Transverse colon (tissue), 4 donors: ENCODE measurements at regions not wholly inside any gene's neighbourhood (a gene's known extent, or its start where the extent isn't known, plus 50 kb on each side); places are given as distances from the start of the nearest gene placed in this dataset.

Experiments used
- DNase-seq: peaks from one replicate; pipeline ENCODE4 v3.0.0-alpha.2; 2019
- H3K27ac ChIP-seq, 4 donors: fragments of 200-600 bp; sonication (generic); 2 replicates each; pipeline ENCODE4 v1.5.1; 2016 to 2018; ENCODE audit warnings: inconsistent platforms in 4 of 4
- H3K27me3 ChIP-seq: fragments of 200-600 bp; sonication (generic); 2 replicates; pipeline ENCODE4 v1.5.1; 2017; ENCODE audit warnings: inconsistent platforms
- H3K36me3 ChIP-seq, 4 donors: fragments of 200-600 bp; sonication (generic); 2 replicates each; pipeline ENCODE4 v1.5.1; 2017 to 2019; ENCODE audit warnings: inconsistent platforms in 4 of 4
- H3K4me1 ChIP-seq, 4 donors: fragments of 200-600 bp; sonication (generic); 2 replicates each; pipeline ENCODE4 v1.5.1; 2017 to 2020; ENCODE audit warnings: inconsistent platforms in 4 of 4
- H3K4me3 ChIP-seq, 4 donors: fragments of 200-600 bp; sonication (generic); 1 replicate in 1 of 4; 2 replicates in 3 of 4; pipeline versions ENCODE4 v1.5.1 to v1.6.1; 2017 to 2019; ENCODE audit warnings: inconsistent platforms in 4 of 4
- H3K9me3 ChIP-seq, 2 donors: fragments of 200-600 bp; sonication (generic); 2 replicates each; pipeline ENCODE4 v1.5.1; 2017 to 2019; ENCODE audit warnings: inconsistent platforms in 2 of 2
- CTCF ChIP-seq, 5 experiments: fragments of 200-600 bp in 3 of 5; fragments of 450-650 bp in 2 of 5; sonication (generic) in 3 of 5; IDR thresholded peaks; 1 replicate in 2 of 5; 2 replicates in 3 of 5; pipeline ENCODE4 v1.5.1; 2016 to 2017; ENCODE audit warnings: antibody characterized with exemption in 5 of 5, inconsistent platforms in 3 of 5, mild to moderate bottlenecking in 2 of 5, moderate library complexity in 1 of 5
- EP300 ChIP-seq: sonication (generic); formaldehyde crosslinking; IDR thresholded peaks from one replicate; pipeline ENCODE4 v1.6.1; 2017; ENCODE audit warnings: antibody characterized with exemption, low read depth
- POLR2A ChIP-seq: fragments of 450-650 bp; IDR thresholded peaks from one replicate; pipeline ENCODE4 v1.6.1; 2016; ENCODE audit warnings: antibody characterized with exemption, mild to moderate bottlenecking, moderate library complexity
- POLR2AphosphoS5 ChIP-seq, 3 donors: sonication (generic); formaldehyde crosslinking; IDR thresholded peaks; one replicate each; pipeline ENCODE4 v1.6.1; 2016; ENCODE audit warnings: antibody characterized with exemption in 3 of 3
- WGBS, 2 donors: methylation state at CpG; one replicate each; pipeline ENCODE4 v1.1.5; 2018; ENCODE audit warnings: low coverage in 1 of 2; 5-methylcytosine and 5-hydroxymethylcytosine counted together
- in situ Hi-C, 4 donors: fragments of 200-750 bp; cut with MboI; loops; one replicate each; pipeline versions ENCODE4 v1.15.0 to v1.15.1; 2017; ENCODE audit warnings: low sequenced_read_pairs in 3 of 4, low pct_ligation_motif_present in 1 of 4, low pct_unique_long_range_greater_than_20kb in 1 of 4
- intact Hi-C: fragments of 100-400 bp; cut with DNase I; formaldehyde crosslinking; loops from one replicate; pipeline ENCODE4 v1.15.1; 2023; ENCODE audit warnings: low total_unique reads

GRCh38 chr17:52213451-52213850, 54.9 kb upstream of the CA10 start:
- in situ Hi-C loops (no loop called here), intact Hi-C loops (no loop called here)
- H3K9me3 ChIP-seq = no peaks in the 10 kb centered on the region
- H3K27ac ChIP-seq = no peak overlapping the region
- H3K36me3 ChIP-seq = no peaks in the 10 kb centered on the region
- H3K4me1 ChIP-seq = no peaks in the 10 kb centered on the region
- TF ChIP-seq EP300 (no peak), POLR2AphosphoS5 (IDR thresholded peaks at IDR 0.05) (no peak), POLR2A (no peak)
- H3K4me3 ChIP-seq = no peak overlapping the region
- 44 to 56% methylated on average over 3 of the region's 3 CpGs for WGBS, 2 donors
- no peaks in the 10 kb centered on the region for H3K27me3 ChIP-seq
- DNase-seq = no peak

GRCh38 chr17:52212851-52213250, 54.3 kb upstream of the CA10 start:
- no peak for DNase-seq
- in situ Hi-C loops = no loop called here
- no peaks in the 10 kb centered on the region for H3K9me3 ChIP-seq
- no peaks in the 10 kb centered on the region for H3K4me1 ChIP-seq
- H3K36me3 ChIP-seq = no peaks in the 10 kb centered on the region
- no peak overlapping the region for H3K27ac ChIP-seq
- H3K4me3 ChIP-seq = no peak overlapping the region
- TF ChIP-seq EP300 (no peak), POLR2AphosphoS5 (IDR thresholded peaks at IDR 0.05) (no peak), CTCF (IDR thresholded peaks at IDR 0.05) (no peak), POLR2A (no peak)
- intact Hi-C loops = no loop called here
- H3K27me3 ChIP-seq = no peaks in the 10 kb centered on the region

- H3K27ac ChIP-seq = no peak overlapping the region
- no peak overlapping the region for H3K4me3 ChIP-seq
- intact Hi-C loops (no loop called here), in situ Hi-C loops (no loop called here)
- TF ChIP-seq POLR2A (no peak), EP300 (no peak), CTCF (IDR thresholded peaks at IDR 0.05) (no peak), POLR2AphosphoS5 (IDR thresholded peaks at IDR 0.05) (no peak)
- DNase-seq = no peak
- no peaks in the 10 kb centered on the region for H3K9me3 ChIP-seq
- no peaks in the 10 kb centered on the region for H3K4me1 ChIP-seq
- no peaks in the 10 kb centered on the region for H3K36me3 ChIP-seq
- H3K27me3 ChIP-seq = no peaks in the 10 kb centered on the region
Observed at GRCh38 chr17:52209507-52209906, 51.0 kb upstream of the CA10 start.
